Hematopoietic multipotent progenitor cell treated with erythropoietin and hydrocortisone succinate and interleukin-3 and kit ligand, for 15 days (in vitro differentiated cells): ENCODE measurements at regions not wholly inside any gene's neighbourhood (a gene's known extent, or its start where the extent isn't known, plus 50 kb on each side); places are given as distances from the start of the nearest gene placed in this dataset.
"Not testable (repeated sequence)": the region's sequence is repeated elsewhere in the genome, so short reads cannot be mapped to it uniquely, and the experiment has no call there.

Source experiments
- DNase-seq: peaks from one replicate; pipeline ENCODE4 v3.0.0-alpha.2; 2015; ENCODE audit warnings: low spot score

GRCh38 chr22:48940266-48941032, 887.2 kb downstream of the BRD1 start:
- DNase-seq: no peak

GRCh38 chr22:48939441-48940265, 888.0 kb downstream of the BRD1 start:
- DNase-seq: no peak

- DNase-seq: no peak
Observed at GRCh38 chr22:48938741-48939140, 888.9 kb downstream of the BRD1 start.

GRCh38 chr22:48937032-48937639, 890.5 kb downstream of the BRD1 start:
- no peak for DNase-seq

GRCh38 chr22:48936391-48936790, 891.3 kb downstream of the BRD1 start:
- no peak for DNase-seq

GRCh38 chr22:48934446-48934845, 893.2 kb downstream of the BRD1 start:
- DNase-seq: no peak

- DNase-seq: no peak
Observed at GRCh38 chr22:48931452-48931851, 896.2 kb downstream of the BRD1 start.

- no peak for DNase-seq
Observed at GRCh38 chr22:48929276-48929790, 898.3 kb downstream of the BRD1 start.

- no peak for DNase-seq
Observed at GRCh38 chr22:48927591-48927990, 900.1 kb downstream of the BRD1 start.

- no peak for DNase-seq
Observed at GRCh38 chr22:48926643-48927042, 901.0 kb downstream of the BRD1 start.

GRCh38 chr22:48926136-48926535, 901.5 kb downstream of the BRD1 start:
- no peak for DNase-seq

- DNase-seq: no peak
Observed at GRCh38 chr22:48925450-48925849, 902.2 kb downstream of the BRD1 start.

- DNase-seq: no peak
Observed at GRCh38 chr22:48923996-48924395, 903.7 kb downstream of the BRD1 start.

- DNase-seq: no peak
Observed at GRCh38 chr22:48923165-48923865, 904.4 kb downstream of the BRD1 start.

- DNase-seq: no peak
Observed at GRCh38 chr22:48921411-48921903, 906.2 kb downstream of the BRD1 start.

- DNase-seq: no peak
Observed at GRCh38 chr22:48920776-48921241, 906.9 kb downstream of the BRD1 start.

- DNase-seq: no peak
Observed at GRCh38 chr22:48919851-48920589, 907.7 kb downstream of the BRD1 start.

- no peak for DNase-seq
Observed at GRCh38 chr22:48919187-48919590, 908.5 kb downstream of the BRD1 start.

- no peak for DNase-seq
Observed at GRCh38 chr22:48918585-48919186, 909.0 kb downstream of the BRD1 start.

GRCh38 chr22:48912356-48913066, 915.2 kb downstream of the BRD1 start:
- not testable (repeated sequence) for DNase-seq
